Esophagus muscularis mucosa (tissue), 3 donors: ENCODE measurements at regions not wholly inside any gene's neighbourhood (a gene's known extent, or its start where the extent isn't known, plus 50 kb on each side); places are given as distances from the start of the nearest gene placed in this dataset.

Source experiments
- POLR2A ChIP-seq: fragments of 450-650 bp; IDR thresholded peaks from one replicate; pipeline ENCODE4 v1.6.1; 2017; ENCODE audit warnings: antibody characterized with exemption, moderate library complexity, mild to moderate bottlenecking, low read depth
- TF ChIP-seq, protein P1 (sequence below), 3 experiments: fragments of 200-600 bp in 2 of 3; fragments of 450-650 bp in 1 of 3; sonication (generic) in 2 of 3; IDR thresholded peaks; one replicate each; pipeline ENCODE4 v1.5.1; 2017 to 2019; ENCODE audit warnings: antibody characterized with exemption in 3 of 3, mild to moderate bottlenecking in 2 of 3, moderate library complexity in 1 of 3

DNA sequence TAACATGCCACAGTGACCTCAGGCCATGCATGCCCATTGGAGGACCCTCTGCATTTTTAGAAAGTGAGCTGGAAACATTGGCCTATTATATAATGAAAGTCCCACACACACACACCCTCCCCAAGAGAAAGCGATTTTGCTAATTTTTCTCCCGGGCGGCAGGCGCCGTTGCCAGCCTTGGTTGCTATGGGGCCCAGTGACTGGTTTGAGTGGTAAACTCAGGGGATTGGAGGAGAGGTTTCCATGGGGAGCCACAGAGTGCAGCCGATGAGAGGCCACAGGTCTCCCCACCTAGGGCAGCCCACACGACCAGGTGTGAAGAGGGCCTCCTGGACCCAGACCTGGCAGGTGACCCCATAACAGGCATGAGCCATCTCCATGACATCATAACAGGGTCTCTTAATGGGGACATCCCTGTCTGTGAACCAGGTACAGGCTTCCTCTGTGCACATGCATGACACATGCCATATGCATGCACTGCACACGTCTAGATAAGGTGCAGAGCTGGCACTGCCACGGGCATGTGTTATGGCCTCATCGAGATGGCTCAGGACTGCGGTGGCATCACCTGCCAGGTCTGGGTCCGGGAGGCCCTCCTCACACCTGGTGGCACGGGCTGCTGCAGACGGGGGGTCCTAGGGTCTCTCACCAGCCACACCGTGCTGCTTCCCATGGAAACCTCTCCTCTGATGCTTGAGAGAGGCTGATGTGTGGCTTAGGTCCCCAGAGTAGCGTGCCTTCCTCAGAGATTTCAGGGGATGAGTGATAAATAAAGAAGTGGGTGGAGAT lies 144.1 kb downstream of the RBFOX3 start:
- TF ChIP-seq, protein P1, sequence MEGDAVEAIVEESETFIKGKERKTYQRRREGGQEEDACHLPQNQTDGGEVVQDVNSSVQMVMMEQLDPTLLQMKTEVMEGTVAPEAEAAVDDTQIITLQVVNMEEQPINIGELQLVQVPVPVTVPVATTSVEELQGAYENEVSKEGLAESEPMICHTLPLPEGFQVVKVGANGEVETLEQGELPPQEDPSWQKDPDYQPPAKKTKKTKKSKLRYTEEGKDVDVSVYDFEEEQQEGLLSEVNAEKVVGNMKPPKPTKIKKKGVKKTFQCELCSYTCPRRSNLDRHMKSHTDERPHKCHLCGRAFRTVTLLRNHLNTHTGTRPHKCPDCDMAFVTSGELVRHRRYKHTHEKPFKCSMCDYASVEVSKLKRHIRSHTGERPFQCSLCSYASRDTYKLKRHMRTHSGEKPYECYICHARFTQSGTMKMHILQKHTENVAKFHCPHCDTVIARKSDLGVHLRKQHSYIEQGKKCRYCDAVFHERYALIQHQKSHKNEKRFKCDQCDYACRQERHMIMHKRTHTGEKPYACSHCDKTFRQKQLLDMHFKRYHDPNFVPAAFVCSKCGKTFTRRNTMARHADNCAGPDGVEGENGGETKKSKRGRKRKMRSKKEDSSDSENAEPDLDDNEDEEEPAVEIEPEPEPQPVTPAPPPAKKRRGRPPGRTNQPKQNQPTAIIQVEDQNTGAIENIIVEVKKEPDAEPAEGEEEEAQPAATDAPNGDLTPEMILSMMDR (IDR thresholded peaks at IDR 0.05) = no peak
- TF ChIP-seq POLR2A = no peak
